Stimulated activated naive B cell treated with anti-CD40 and anti-IgM and Interleukin-4, amounts not matched to agents 10 μg/mL and 1 μg/mL and 100 μg/mL, for 72 hours (primary cell): ENCODE measurements at regions not wholly inside any gene's neighbourhood (a gene's known extent, or its start where the extent isn't known, plus 50 kb on each side); places are given as distances from the start of the nearest gene placed in this dataset.
"Not testable (repeated sequence)": the region's sequence is repeated elsewhere in the genome, so short reads cannot be mapped to it uniquely, and the experiment has no call there.

Experiments
- ATAC-seq, 2 donors: fragments of 150-1000 bp; cut with Tn5 transposase; replicated peaks; 2 replicates each; pipeline ENCODE4 v1.10.0; 2021; ENCODE audit warnings: moderate library complexity in 1 of 2
- DNase-seq: peaks from one replicate; pipeline ENCODE4 v3.0.0; 2021
- H3K27ac Mint-ChIP-seq: one replicate; pipeline ENCODE4 v1.8.0; 2022; ENCODE audit warnings: mild to moderate bottlenecking, mixed read lengths
- H3K27me3 Mint-ChIP-seq, 2 donors: one replicate each; pipeline ENCODE4 v1.8.0; 2022; ENCODE audit warnings: mixed read lengths in 2 of 2
- H3K36me3 Mint-ChIP-seq, 2 donors: one replicate each; pipeline ENCODE4 v1.8.0; 2022; ENCODE audit warnings: mixed read lengths in 2 of 2, mild to moderate bottlenecking in 1 of 2
- H3K4me1 Mint-ChIP-seq, 2 donors: one replicate each; pipeline ENCODE4 v1.8.0; 2022; ENCODE audit warnings: mixed read lengths in 2 of 2, mild to moderate bottlenecking in 1 of 2
- H3K4me3 Mint-ChIP-seq, 2 donors: one replicate each; pipeline ENCODE4 v1.8.0; 2022; ENCODE audit warnings: mild to moderate bottlenecking in 2 of 2, mixed read lengths in 2 of 2, moderate library complexity in 1 of 2
- H3K9me3 Mint-ChIP-seq, 2 donors: one replicate each; pipeline ENCODE4 v1.8.0; 2022; ENCODE audit warnings: mixed read lengths in 2 of 2, mild to moderate bottlenecking in 1 of 2

- H3K4me1 Mint-ChIP-seq = peaks cover 55 to 78% of the 10 kb centered on the region in 2 donors
- H3K27me3 Mint-ChIP-seq = no peaks in the 10 kb centered on the region
- H3K4me3 Mint-ChIP-seq = peak overlapping the region; percentile 33 to 52
- H3K36me3 Mint-ChIP-seq = no peaks in the 10 kb centered on the region
- H3K27ac Mint-ChIP-seq = peak overlapping the region; percentile 97
- DNase-seq = no peak
- no peaks in the 10 kb centered on the region for H3K9me3 Mint-ChIP-seq
- ATAC-seq = no peak
Measured at GRCh38 chr14:22382955-22383354, 206.1 kb downstream of the DAD1 start.

GRCh38 chr14:22382395-22382794, 206.6 kb downstream of the DAD1 start:
- peak overlapping the region; percentile 97 for H3K27ac Mint-ChIP-seq
- no peaks in the 10 kb centered on the region for H3K27me3 Mint-ChIP-seq
- no peak for ATAC-seq
- H3K36me3 Mint-ChIP-seq = no peaks in the 10 kb centered on the region
- peaks cover 50 to 73% of the 10 kb centered on the region in 2 donors for H3K4me1 Mint-ChIP-seq
- H3K9me3 Mint-ChIP-seq = no peaks in the 10 kb centered on the region
- DNase-seq = no peak
- H3K4me3 Mint-ChIP-seq = peak overlapping the region; percentile 17 to 21

- Mint-ChIP-seq H3K4me3 (no peak overlapping the region), H3K27ac (no peak overlapping the region), H3K36me3 (no peaks in the 10 kb centered on the region), H3K9me3 (no peaks in the 10 kb centered on the region), H3K4me1 (peaks cover 46 to 66% of the 10 kb centered on the region in 2 donors), H3K27me3 (no peaks in the 10 kb centered on the region)
- ATAC-seq = no peak
- DNase-seq = no peak
Measured at GRCh38 chr14:22381766-22382165, 207.3 kb downstream of the DAD1 start.

DNA sequence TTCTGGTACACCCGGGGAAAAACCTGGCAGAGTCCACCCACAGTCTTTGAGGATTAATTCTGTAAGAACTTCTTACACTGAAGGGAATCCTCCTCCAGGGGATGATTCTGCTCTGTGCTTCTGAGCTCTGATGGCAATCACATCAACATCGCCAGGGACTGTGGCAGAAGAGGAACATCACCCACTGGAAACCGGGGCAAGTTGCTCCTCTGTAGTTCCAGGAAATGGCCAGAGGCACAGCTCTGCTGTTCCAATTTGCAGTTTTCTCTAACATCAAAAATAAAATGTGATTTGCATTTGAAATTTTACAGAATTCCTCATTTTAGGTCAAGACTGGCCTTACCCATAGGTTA, 207.6 kb downstream of the DAD1 start:
- Mint-ChIP-seq H3K9me3 (no peaks in the 10 kb centered on the region), H3K36me3 (no peaks in the 10 kb centered on the region), H3K27ac (peak overlapping the region; percentile 43), H3K27me3 (no peaks in the 10 kb centered on the region), H3K4me1 (peaks cover 44 to 63% of the 10 kb centered on the region in 2 donors), H3K4me3 (no peak overlapping the region)
- ATAC-seq (no peak), DNase-seq (no peak)

DNA sequence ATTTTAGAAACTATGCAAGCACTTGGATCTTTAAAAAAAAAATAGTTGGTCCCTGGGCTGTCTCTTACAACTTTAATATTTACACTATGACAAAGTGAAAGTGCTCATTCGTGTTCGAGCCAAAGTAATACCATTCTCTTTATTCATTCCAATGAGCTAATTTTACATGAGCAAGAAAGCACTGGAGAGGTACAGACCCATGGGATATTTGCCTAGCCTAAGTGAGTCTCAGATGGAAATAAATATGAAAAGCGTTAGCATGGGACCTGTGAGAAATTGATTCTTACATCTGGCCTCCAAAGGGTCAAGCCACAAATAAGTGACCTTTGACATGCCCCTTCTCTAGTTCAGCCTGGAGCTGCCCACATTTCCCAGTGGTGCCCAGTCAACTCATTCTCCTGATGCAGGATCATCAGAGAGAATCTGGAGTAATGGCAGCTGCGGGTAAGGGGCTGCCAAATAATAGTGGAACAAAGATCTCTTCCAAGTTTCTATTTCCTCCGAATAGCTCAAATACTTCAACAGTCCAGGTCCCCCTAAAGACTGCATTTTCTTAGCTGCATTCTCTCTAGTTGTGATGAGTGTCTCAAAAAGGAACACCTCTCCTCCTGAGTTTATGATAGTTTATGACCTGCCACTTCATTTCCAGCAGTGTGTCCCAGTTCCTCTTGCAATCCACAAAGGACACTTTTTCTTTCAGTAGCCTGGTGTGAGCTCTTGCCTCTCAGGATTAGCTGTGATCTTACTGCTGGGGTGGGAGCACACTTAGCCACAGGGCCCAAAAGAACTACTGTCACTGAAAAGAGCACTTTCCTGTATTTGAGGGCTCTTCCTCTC, 208.2 kb downstream of the DAD1 start:
- DNase-seq (no peak), ATAC-seq (no peak)
- no peaks in the 10 kb centered on the region for H3K36me3 Mint-ChIP-seq
- peaks cover 42 to 58% of the 10 kb centered on the region in 2 donors for H3K4me1 Mint-ChIP-seq
- H3K4me3 Mint-ChIP-seq = no peak overlapping the region
- H3K9me3 Mint-ChIP-seq = no peaks in the 10 kb centered on the region
- H3K27ac Mint-ChIP-seq = peak overlapping the region; percentile 43
- H3K27me3 Mint-ChIP-seq = no peaks in the 10 kb centered on the region

GRCh38 chr14:22379727-22380126, 209.3 kb downstream of the DAD1 start:
- DNase-seq = no peak
- no peak overlapping the region for H3K27ac Mint-ChIP-seq

DNA sequence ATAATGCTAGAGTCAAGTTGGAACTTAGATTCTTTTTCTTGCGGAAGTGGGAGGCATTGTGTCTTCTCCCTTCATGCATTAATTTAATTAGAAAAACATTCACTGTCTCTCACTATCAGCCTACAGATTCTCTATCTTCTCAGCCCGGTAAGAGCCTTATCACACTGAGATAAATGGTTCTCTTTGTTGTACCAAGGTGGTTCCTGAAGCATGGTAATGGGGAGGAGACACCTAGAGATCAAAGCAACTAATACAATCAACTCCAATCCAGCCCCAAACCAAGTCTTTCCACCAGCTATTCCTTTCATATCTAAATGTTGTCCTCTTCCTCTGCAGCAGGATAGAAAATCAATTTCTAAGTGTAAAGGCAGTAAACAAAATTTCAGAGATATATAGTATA, 210.8 kb downstream of the DAD1 start:
- H3K27me3 Mint-ChIP-seq = no peaks in the 10 kb centered on the region
- H3K36me3 Mint-ChIP-seq = no peaks in the 10 kb centered on the region
- H3K27ac Mint-ChIP-seq = no peak overlapping the region
- H3K4me1 Mint-ChIP-seq = peaks cover 18 to 32% of the 10 kb centered on the region in 2 donors
- no peaks in the 10 kb centered on the region for H3K9me3 Mint-ChIP-seq
- DNase-seq (no peak), ATAC-seq (no peak)
- H3K4me3 Mint-ChIP-seq = no peak overlapping the region

More at GRCh38 chr14:22379727-22380126, 209.3 kb downstream of the DAD1 start:
- ATAC-seq = no peak
- H3K9me3 Mint-ChIP-seq = no peaks in the 10 kb centered on the region
- peaks cover 33 to 47% of the 10 kb centered on the region in 2 donors for H3K4me1 Mint-ChIP-seq
- H3K36me3 Mint-ChIP-seq = no peaks in the 10 kb centered on the region
- H3K4me3 Mint-ChIP-seq = no peak overlapping the region
- no peaks in the 10 kb centered on the region for H3K27me3 Mint-ChIP-seq

DNA sequence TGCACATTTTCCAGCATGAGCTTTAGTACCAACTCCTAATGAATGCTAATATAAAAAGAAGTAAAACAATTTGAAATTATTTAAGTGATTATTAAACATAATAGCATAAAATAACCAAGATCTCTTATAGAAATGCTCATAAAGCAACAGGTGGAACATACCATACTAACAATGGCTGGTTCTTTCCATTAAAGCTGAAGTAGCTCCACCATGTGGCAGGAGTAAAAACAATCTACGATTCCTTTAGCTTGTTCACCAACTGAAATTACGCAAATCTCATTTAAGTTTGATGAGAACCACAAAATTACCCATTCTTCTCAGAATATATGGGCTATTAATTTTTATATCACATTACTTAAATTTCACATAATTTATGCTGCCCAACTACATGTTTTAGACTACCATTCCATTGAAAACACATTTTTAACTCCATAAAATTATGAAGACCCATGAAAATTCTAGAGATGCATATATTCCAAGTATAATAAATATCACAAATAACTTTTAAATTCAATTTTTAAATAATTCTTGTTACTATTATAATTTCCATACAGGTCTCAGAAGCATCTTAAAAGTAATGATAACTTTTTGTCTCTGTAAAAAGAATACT, 213.6 kb downstream of the DAD1 start:
- peaks cover 0 to 4% of the 10 kb centered on the region in 2 donors for H3K4me1 Mint-ChIP-seq
- no peaks in the 10 kb centered on the region for H3K36me3 Mint-ChIP-seq
- peaks cover 0 to 6% of the 10 kb centered on the region in 2 donors for H3K27me3 Mint-ChIP-seq
- H3K27ac Mint-ChIP-seq = no peak overlapping the region
- ATAC-seq = peak; percentile 60 to 73
- no peak overlapping the region for H3K4me3 Mint-ChIP-seq
- no peaks in the 10 kb centered on the region for H3K9me3 Mint-ChIP-seq
- no peak for DNase-seq

- ATAC-seq (no peak), DNase-seq (no peak)
- Mint-ChIP-seq H3K4me3 (no peak overlapping the region), H3K9me3 (no peaks in the 10 kb centered on the region), H3K36me3 (no peaks in the 10 kb centered on the region), H3K27ac (no peak overlapping the region), H3K4me1 (no peaks in the 10 kb centered on the region), H3K27me3 (peaks cover 17 to 18% of the 10 kb centered on the region in 2 donors)
Measured at GRCh38 chr14:22370084-22370847, 218.8 kb downstream of the DAD1 start.

- Mint-ChIP-seq H3K36me3 (no peaks in the 10 kb centered on the region), H3K27me3 (peaks cover 21 to 42% of the 10 kb centered on the region in 2 donors), H3K9me3 (peaks cover 4 to 8% of the 10 kb centered on the region in 2 donors), H3K4me3 (no peak overlapping the region), H3K27ac (no peak overlapping the region), H3K4me1 (no peaks in the 10 kb centered on the region)
- ATAC-seq (no peak), DNase-seq (no peak)
Measured at GRCh38 chr14:22358726-22359125, 230.3 kb downstream of the DAD1 start.

- peaks cover 10 to 13% of the 10 kb centered on the region in 2 donors for H3K9me3 Mint-ChIP-seq
- not testable (repeated sequence) for H3K27ac Mint-ChIP-seq, H3K4me1 Mint-ChIP-seq, H3K36me3 Mint-ChIP-seq, DNase-seq, ATAC-seq, H3K4me3 Mint-ChIP-seq
- peaks cover 31 to 47% of the 10 kb centered on the region in 2 donors for H3K27me3 Mint-ChIP-seq
Measured at GRCh38 chr14:22349281-22349680, 239.7 kb downstream of the DAD1 start.

DNA sequence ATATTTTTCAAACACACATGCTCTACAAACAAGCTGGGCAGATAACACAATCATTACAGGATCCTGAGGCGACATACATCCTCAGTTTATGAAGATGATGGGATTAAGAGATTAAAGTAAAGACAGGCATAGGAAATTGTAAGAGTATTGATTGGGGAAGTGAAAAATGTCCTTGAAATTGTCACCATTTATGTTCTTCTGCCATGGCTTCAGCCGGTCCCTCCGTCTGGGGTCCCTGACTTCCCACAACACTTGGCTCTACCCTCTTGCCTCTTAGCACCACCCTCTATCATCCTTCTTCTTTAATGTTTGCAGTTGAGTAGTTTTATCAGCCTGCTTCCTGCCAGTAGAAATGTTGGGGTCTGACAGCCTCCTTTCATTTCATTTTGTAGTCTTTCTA, 244.4 kb downstream of the DAD1 start:
- H3K27me3 Mint-ChIP-seq = peaks cover 17 to 40% of the 10 kb centered on the region in 2 donors
- H3K4me1 Mint-ChIP-seq = peaks cover 0 to 2% of the 10 kb centered on the region in 2 donors
- H3K9me3 Mint-ChIP-seq = peaks cover 20 to 28% of the 10 kb centered on the region in 2 donors
- DNase-seq (no peak), ATAC-seq (no peak)
- no peak overlapping the region for H3K27ac Mint-ChIP-seq
- H3K36me3 Mint-ChIP-seq = peaks cover 2 to 9% of the 10 kb centered on the region in 2 donors
- H3K4me3 Mint-ChIP-seq = no peak overlapping the region

DNA sequence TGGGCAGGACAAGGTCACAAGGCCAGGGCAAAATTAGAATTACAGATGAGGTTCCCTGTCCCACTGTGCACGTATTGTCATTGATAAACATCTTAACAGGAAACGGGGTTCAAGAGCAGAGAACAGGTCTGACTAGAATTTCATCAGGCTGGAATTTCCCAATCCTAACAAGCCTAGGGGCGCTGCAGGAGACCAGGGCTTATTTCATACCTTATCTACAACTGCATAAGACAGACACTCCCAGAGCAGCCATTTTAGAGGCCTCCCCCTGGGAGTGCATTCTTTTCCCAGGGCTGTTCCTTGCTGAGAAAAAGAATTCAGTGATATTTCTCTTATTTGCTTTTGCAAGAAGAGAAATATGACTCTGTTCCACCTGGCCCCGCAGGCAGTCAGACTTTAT, 244.8 kb downstream of the DAD1 start:
- not testable (repeated sequence) for H3K27ac Mint-ChIP-seq, DNase-seq, H3K36me3 Mint-ChIP-seq, ATAC-seq, H3K4me1 Mint-ChIP-seq, H3K4me3 Mint-ChIP-seq
- Mint-ChIP-seq H3K9me3 (peaks cover 20 to 28% of the 10 kb centered on the region in 2 donors), H3K27me3 (peaks cover 17 to 40% of the 10 kb centered on the region in 2 donors)

GRCh38 chr14:22341049-22341448, 248.0 kb downstream of the DAD1 start:
- H3K27me3 Mint-ChIP-seq = peaks cover 3 to 21% of the 10 kb centered on the region in 2 donors
- H3K9me3 Mint-ChIP-seq = peaks cover 20 to 28% of the 10 kb centered on the region in 2 donors
- H3K27ac Mint-ChIP-seq = no peak overlapping the region
- H3K36me3 Mint-ChIP-seq = peaks cover 0 to 9% of the 10 kb centered on the region in 2 donors
- no peaks in the 10 kb centered on the region for H3K4me1 Mint-ChIP-seq
- DNase-seq (no peak), ATAC-seq (no peak)
- no peak overlapping the region for H3K4me3 Mint-ChIP-seq
